DMS53 treated with DMSO at 0.1 percent for 48 hours (cell line): ENCODE measurements at regions not wholly inside any gene's neighbourhood (a gene's known extent, or its start where the extent isn't known, plus 50 kb on each side); places are given as distances from the start of the nearest gene placed in this dataset.

Experiments used
- DNase-seq: peaks from one replicate; lab custom pipeline; 2025; ENCODE audit not compliant: unreplicated experiment; lab: John Stamatoyannopoulos, UW

GRCh38 chr7:140242057-140243031, 65.6 kb upstream of the KDM7A start:
- DNase-seq, result peak; percentile 84

- DNase-seq, result no peak
Observed at GRCh38 chr7:140239653-140239935, 62.8 kb upstream of the KDM7A start.

- DNase-seq, result peak; percentile 15
Observed at GRCh38 chr7:140238778-140239652, 62.2 kb upstream of the KDM7A start.

DNA sequence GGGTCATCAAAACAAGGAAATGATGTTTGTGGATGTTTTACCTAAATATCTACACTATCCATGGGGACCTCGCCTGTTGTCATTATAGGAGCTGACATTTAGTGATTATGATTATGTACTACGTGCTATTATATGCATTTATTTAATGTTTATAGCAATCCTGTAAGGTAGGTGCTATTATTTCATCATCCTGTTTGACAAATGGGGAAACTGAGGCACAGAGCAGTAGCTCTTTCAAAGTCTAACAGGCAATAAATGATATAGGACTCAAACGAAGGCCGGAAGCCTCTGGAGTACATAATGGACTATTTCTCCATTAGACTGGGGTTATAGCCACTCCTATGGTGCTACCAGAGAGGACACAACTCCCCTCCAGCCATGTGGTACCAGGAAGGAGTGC, 60.6 kb upstream of the KDM7A start:
- DNase-seq, result no peak

GRCh38 chr7:140236626-140237025, 59.8 kb upstream of the KDM7A start:
- no peak for DNase-seq

GRCh38 chr7:140235114-140235513, 58.3 kb upstream of the KDM7A start:
- no peak for DNase-seq

- no peak for DNase-seq
Observed at GRCh38 chr7:140232957-140233917, 56.5 kb upstream of the KDM7A start.

- peak; percentile 90 for DNase-seq
Observed at GRCh38 chr7:140231771-140232491, 55.1 kb upstream of the KDM7A start.

DNA sequence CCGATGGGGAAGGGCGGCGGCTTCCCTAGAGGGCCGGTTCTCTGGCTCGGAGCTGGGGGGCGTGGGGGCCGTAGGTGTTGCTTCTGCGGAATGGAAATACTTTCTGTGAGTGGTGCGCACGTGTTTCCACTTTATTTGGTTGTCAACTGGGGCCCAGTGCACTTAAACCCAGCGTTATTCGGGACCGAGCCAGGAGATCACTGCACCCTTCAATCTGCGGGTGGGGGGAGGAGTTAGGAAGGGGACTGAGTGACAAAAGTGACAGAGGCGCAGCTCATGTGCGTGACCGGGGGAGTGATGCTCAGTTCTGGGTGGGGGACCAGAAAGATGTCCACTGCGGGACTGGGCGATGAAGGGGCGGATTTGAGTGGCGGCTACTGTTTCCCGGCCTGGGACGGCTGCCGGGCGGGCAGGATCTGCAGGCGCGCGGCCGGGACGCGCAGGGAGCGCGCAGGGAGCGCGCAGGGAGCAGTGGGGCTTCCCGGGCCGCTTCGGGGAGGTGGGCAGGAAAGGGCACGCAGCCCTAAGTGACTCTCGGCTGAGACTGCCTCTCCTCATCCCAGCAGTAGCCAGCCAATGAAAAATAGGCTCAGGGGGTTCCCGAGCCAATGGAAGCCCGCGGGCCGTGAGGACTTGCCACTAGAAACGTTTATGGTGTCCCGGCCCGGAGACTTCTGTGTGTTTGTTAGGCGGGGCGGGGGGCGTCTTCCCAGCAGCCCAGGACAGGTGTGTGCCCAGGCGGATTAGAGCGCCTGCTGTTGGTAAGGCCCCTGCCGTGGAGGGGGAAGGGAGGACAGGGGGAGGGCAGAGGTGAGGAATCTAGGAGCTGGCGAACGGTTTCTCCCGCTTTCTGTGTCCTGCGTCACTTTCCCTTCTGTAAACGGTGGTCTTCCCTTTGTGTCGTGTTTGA, 54.3 kb upstream of the KDM7A start:
- peak; percentile 92 for DNase-seq

DNA sequence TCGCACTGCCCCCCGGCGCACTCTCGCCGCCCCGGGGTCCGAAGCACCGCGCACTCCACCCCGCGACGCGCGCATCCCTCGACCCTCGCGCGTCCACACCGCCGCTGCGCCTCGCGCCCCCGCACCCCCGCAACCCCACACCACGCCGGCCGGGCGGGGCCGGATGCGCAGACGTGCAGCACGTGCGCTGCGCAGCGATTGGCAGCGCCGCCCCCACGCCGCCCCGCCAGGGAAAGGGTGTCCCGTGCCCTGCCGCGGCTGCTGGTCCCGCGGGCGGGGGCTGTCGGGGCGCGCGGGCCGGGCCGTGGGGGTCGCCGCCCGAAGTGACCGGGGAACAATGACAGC, 53.7 kb upstream of the KDM7A start:
- peak; percentile 38 for DNase-seq

GRCh38 chr7:140229591-140230515, 53.1 kb upstream of the KDM7A start:
- peak; percentile 89 for DNase-seq

DNA sequence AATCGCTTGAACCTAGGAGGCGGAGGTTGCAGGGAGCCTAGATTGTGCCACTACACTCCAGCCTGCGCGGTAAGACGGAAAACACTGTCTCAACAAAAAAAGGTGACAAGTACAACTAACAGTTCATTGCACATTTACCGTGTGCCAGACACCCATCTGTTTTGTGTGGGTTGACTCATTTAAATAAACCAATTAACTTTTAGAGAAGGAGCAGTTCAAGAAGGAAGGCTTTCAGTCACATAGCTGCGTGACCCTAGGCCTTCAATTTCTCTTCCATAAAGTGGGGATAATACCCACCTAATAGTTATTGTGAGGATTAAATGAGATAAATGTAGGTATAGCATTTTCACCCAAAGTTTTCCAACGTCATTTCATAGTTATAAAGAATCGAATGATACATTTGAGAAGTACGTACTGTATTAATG, 52.3 kb upstream of the KDM7A start:
- DNase-seq, result no peak
